ENCODE measurements at regions not wholly inside any gene's neighbourhood (a gene's known extent, or its start where the extent isn't known, plus 50 kb on each side); places are given as distances from the start of the nearest gene placed in this dataset.

GRCh38 chr7:68938151-68938550 lies 660.1 kb upstream of the AUTS2 start:
- H3K4me3 Mint-ChIP-seq (ENCODE audit: unreplicated experiment): no peak overlapping the region
- H3K4me1 Mint-ChIP-seq (ENCODE audit: unreplicated experiment): no peaks in the 10 kb centered on the region
- no peak for TF ChIP-seq CTCF (IDR thresholded peaks at IDR 0.05; ENCODE audit: unreplicated experiment)
- H3K27ac Mint-ChIP-seq (ENCODE audit: unreplicated experiment): no peak overlapping the region
- peaks cover 9% of the 10 kb centered on the region for H3K36me3 Mint-ChIP-seq (ENCODE audit: low read depth, unreplicated experiment)
- H3K27me3 Mint-ChIP-seq (ENCODE audit: unreplicated experiment): peaks cover 3% of the 10 kb centered on the region
- H3K9me3 Mint-ChIP-seq (ENCODE audit: unreplicated experiment): peaks cover 54% of the 10 kb centered on the region
- no peak for DNase-seq (ENCODE audit: low spot score)

- TF ChIP-seq CTCF (IDR thresholded peaks at IDR 0.05; ENCODE audit: unreplicated experiment): no peak
- DNase-seq (ENCODE audit: low spot score): no peak
- Mint-ChIP-seq H3K4me3 (ENCODE audit: unreplicated experiment) (no peak overlapping the region), H3K27me3 (ENCODE audit: unreplicated experiment) (peaks cover 2% of the 10 kb centered on the region), H3K36me3 (ENCODE audit: low read depth, unreplicated experiment) (peaks cover 14% of the 10 kb centered on the region), H3K9me3 (ENCODE audit: unreplicated experiment) (peaks cover 37% of the 10 kb centered on the region), H3K27ac (ENCODE audit: unreplicated experiment) (no peak overlapping the region), H3K4me1 (ENCODE audit: unreplicated experiment) (no peaks in the 10 kb centered on the region)
Measured at GRCh38 chr7:68943786-68944185, 654.5 kb upstream of the AUTS2 start.

GRCh38 chr7:68955656-68956055 lies 642.6 kb upstream of the AUTS2 start:
- DNase-seq (ENCODE audit: low spot score): no peak
- Mint-ChIP-seq H3K4me1 (ENCODE audit: unreplicated experiment) (no peaks in the 10 kb centered on the region), H3K27ac (ENCODE audit: unreplicated experiment) (no peak overlapping the region), H3K4me3 (ENCODE audit: unreplicated experiment) (no peak overlapping the region), H3K36me3 (ENCODE audit: low read depth, unreplicated experiment) (peaks cover 9% of the 10 kb centered on the region), H3K9me3 (ENCODE audit: unreplicated experiment) (peaks cover 31% of the 10 kb centered on the region), H3K27me3 (ENCODE audit: unreplicated experiment) (no peaks in the 10 kb centered on the region)
- no peak for TF ChIP-seq CTCF (IDR thresholded peaks at IDR 0.05; ENCODE audit: unreplicated experiment)

- peaks cover 9% of the 10 kb centered on the region for H3K36me3 Mint-ChIP-seq (ENCODE audit: low read depth, unreplicated experiment)
- no peaks in the 10 kb centered on the region for H3K4me1 Mint-ChIP-seq (ENCODE audit: unreplicated experiment)
- H3K9me3 Mint-ChIP-seq (ENCODE audit: unreplicated experiment): peaks cover 30% of the 10 kb centered on the region
- no peak overlapping the region for H3K27ac Mint-ChIP-seq (ENCODE audit: unreplicated experiment)
- peaks cover 2% of the 10 kb centered on the region for H3K27me3 Mint-ChIP-seq (ENCODE audit: unreplicated experiment)
- H3K4me3 Mint-ChIP-seq (ENCODE audit: unreplicated experiment): no peak overlapping the region
- no peak for DNase-seq (ENCODE audit: low spot score)
- no peak for TF ChIP-seq CTCF (IDR thresholded peaks at IDR 0.05; ENCODE audit: unreplicated experiment)
Measured at GRCh38 chr7:68958571-68958970, 639.7 kb upstream of the AUTS2 start.

- no peak for TF ChIP-seq CTCF (IDR thresholded peaks at IDR 0.05; ENCODE audit: unreplicated experiment)
- peaks cover 7% of the 10 kb centered on the region for H3K36me3 Mint-ChIP-seq (ENCODE audit: low read depth, unreplicated experiment)
- no peak overlapping the region for H3K4me3 Mint-ChIP-seq (ENCODE audit: unreplicated experiment)
- no peak overlapping the region for H3K27ac Mint-ChIP-seq (ENCODE audit: unreplicated experiment)
- H3K27me3 Mint-ChIP-seq (ENCODE audit: unreplicated experiment): peaks cover 3% of the 10 kb centered on the region
- no peaks in the 10 kb centered on the region for H3K4me1 Mint-ChIP-seq (ENCODE audit: unreplicated experiment)
- H3K9me3 Mint-ChIP-seq (ENCODE audit: unreplicated experiment): peaks cover 27% of the 10 kb centered on the region
- DNase-seq (ENCODE audit: low spot score): no peak
Measured at GRCh38 chr7:68963552-68963951, 634.7 kb upstream of the AUTS2 start.
